ENCODE measurements at regions not wholly inside any gene's neighbourhood (a gene's known extent, or its start where the extent isn't known, plus 50 kb on each side); places are given as distances from the start of the nearest gene placed in this dataset.

DNA sequence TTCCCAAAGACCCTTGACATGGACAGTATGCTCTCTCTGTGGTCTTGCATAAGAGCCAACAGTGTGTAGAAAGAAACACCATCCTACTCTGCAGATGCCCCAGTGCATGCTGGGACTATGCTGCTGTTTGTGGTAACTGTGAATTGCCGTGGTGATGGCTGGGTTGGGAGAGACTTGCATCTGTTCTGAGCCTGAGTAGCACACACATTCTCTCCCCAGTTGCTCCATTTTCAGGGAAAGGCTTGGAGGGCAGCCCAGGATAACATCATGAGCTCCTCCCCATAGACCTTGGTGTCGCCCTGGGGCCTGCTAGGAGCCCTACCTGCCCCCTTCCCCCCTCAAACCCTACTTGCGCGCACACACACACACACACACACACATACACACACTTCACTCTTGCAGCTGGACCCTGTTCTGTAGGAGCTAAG is 120.9 kb upstream of the IPO9 start:
- BruUV-seq (replicated peaks), result no TSS peak
- no peaks in the 10 kb centered on the region for H3K27me3 ChIP-seq (ENCODE audit: insufficient read depth, low read depth)
- POLR2A ChIA-PET (ENCODE audit: unreplicated experiment), result no interaction called here
- no peaks in the 10 kb centered on the region for H3K9me3 ChIP-seq (ENCODE audit: insufficient read depth, low read depth)
- H3K4me1 ChIP-seq (replicated peaks; ENCODE audit: insufficient read depth), result peaks cover 13% of the 10 kb centered on the region
- H3K36me3 ChIP-seq (ENCODE audit: low read depth), result no peaks in the 10 kb centered on the region
- 0 out of 2 replicates have a peak, but pooled peaks cover 4% of the 10 kb centered on the region for H4K20me1 ChIP-seq (ENCODE audit: insufficient read depth)
- H2AFZ ChIP-seq, result no peak overlapping the region
- TF ChIP-seq EZH2 (IDR thresholded peaks at IDR 0.05; ENCODE audit: low read depth), result no peak
- TF ChIP-seq CTCF (conservative IDR thresholded peaks at IDR 0.05), result no peak
- no peaks in the 10 kb centered on the region for H3K9me2 ChIP-seq (ENCODE audit: insufficient read depth)
- H3K4me3 ChIP-seq, result no peak overlapping the region
- intact Hi-C loops (cut with micrococcal nuclease; ENCODE audit: unreplicated experiment), result no loop called here
- peaks cover 7% of the 10 kb centered on the region for H3F3A ChIP-seq (ENCODE audit: insufficient read depth, low read depth)
- no peaks in the 10 kb centered on the region for H3K79me2 ChIP-seq (ENCODE audit: low read depth)
- no peak overlapping the region for H3K27ac ChIP-seq
- H3K4me2 ChIP-seq, result no peak overlapping the region
- DNase-seq, result no peak
- CTCF ChIA-PET, result interaction anchor here (0.6 to 2.0 kb wide), 6 partner anchors 76 to 381 kb away, joined by 3 to 16 read pairs (median 6); no protein-coding TSS in a partner anchor

DNA sequence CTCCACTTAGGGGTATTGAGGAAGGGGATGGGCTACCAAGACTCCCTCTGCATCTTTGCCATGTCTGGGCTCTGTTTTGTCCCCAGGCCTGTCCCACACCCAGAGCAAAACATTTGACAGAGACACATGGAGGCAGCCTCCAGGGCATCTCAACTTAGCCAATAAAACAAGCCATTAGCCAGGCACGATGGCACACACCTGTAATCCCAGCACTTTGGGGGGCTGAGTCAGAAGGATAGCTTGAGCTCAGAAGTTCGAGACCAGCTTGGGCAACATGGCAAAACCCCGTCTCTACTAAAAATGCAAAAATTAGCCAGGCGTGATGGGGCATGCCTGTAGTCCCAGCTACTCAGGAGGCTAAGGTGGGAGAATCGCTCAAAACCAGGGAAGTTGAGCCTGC is 120.3 kb upstream of the IPO9 start:
- Histone ChIP-seq H2AFZ (no peak overlapping the region), H3K9me3 (ENCODE audit: insufficient read depth, low read depth) (no peaks in the 10 kb centered on the region), H3K79me2 (ENCODE audit: low read depth) (no peaks in the 10 kb centered on the region), H4K20me1 (ENCODE audit: insufficient read depth) (0 out of 2 replicates have a peak, but pooled peaks cover 4% of the 10 kb centered on the region), H3K9me2 (ENCODE audit: insufficient read depth) (no peaks in the 10 kb centered on the region), H3F3A (ENCODE audit: insufficient read depth, low read depth) (peaks cover 12% of the 10 kb centered on the region), H3K4me1 (replicated peaks; ENCODE audit: insufficient read depth) (peaks cover 18% of the 10 kb centered on the region), H3K36me3 (ENCODE audit: low read depth) (no peaks in the 10 kb centered on the region), H3K27ac (no peak overlapping the region), H3K27me3 (ENCODE audit: insufficient read depth, low read depth) (no peaks in the 10 kb centered on the region), H3K4me2 (no peak overlapping the region), H3K4me3 (no peak overlapping the region)
- intact Hi-C loops (cut with micrococcal nuclease; ENCODE audit: unreplicated experiment), result loop anchor here (1.0 kb wide), 1 partner anchor 85 kb away; no protein-coding TSS in a partner anchor
- CTCF ChIA-PET, result interaction anchor here (0.6 to 2.0 kb wide), 5 partner anchors 32 to 381 kb away, joined by 3 to 29 read pairs (median 8); no protein-coding TSS in a partner anchor
- DNase-seq, result no peak
- TF ChIP-seq EZH2 (IDR thresholded peaks at IDR 0.05; ENCODE audit: low read depth) (no peak), CTCF (conservative IDR thresholded peaks at IDR 0.05) (no peak)
- POLR2A ChIA-PET (ENCODE audit: unreplicated experiment), result no interaction called here
- no TSS peak for BruUV-seq (replicated peaks)

DNA sequence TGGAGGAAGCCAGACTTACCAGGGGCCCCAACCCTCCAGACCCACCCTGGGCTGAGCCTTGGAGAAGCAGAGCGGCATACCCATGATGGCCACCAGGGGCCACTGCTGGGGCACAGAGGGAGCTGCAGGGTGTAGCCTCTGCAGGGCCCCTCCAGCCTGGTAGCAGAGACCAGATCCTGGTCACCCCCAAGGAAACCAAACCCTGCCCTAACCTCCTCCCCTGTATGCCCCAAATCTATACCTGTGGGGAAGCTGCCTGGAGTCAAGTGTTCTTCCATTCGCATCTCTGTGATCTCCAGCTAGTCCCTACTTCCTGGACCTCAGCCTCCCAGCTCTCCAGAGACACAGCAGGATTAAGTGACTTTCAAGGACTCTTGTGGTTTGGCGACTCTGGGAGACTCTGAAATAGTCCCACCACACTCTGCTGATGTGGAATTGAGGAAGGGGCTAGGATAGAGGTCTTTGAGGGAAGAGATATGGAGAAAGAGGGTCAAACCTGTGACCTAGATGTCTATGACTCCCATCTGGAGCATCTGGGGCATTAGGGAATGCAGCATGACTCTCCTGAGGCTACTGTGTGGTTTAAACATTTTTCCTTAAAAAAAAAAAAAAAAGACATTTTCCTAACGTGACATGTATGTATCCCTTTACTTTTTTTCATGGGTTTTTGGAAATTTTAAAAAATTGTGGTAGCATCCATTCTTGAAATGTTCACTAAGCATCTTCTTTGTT is 119.2 kb upstream of the IPO9 start:
- no peaks in the 10 kb centered on the region for H3K79me2 ChIP-seq (ENCODE audit: low read depth)
- H3F3A ChIP-seq (ENCODE audit: insufficient read depth, low read depth), result peaks cover 20% of the 10 kb centered on the region
- POLR2A ChIA-PET (ENCODE audit: unreplicated experiment), result interaction anchor here (0.7 kb wide), 1 partner anchor 86 kb away, joined by 4 read pairs; no protein-coding TSS in a partner anchor
- intact Hi-C loops (cut with micrococcal nuclease; ENCODE audit: unreplicated experiment), result loop anchor here (1.0 to 10.0 kb wide), 2 partner anchors 84 to 395 kb away; no protein-coding TSS in a partner anchor
- BruUV-seq (replicated peaks), result no TSS peak
- peak in 1 of 2 experiments; percentile 71 for DNase-seq
- no peak overlapping the region for H3K4me3 ChIP-seq
- H3K9me3 ChIP-seq (ENCODE audit: insufficient read depth, low read depth), result no peaks in the 10 kb centered on the region
- H3K4me2 ChIP-seq, result no peak overlapping the region
- CTCF ChIA-PET, result interaction anchor here (0.6 to 2.0 kb wide), 8 partner anchors 32 to 179 kb away, joined by 3 to 29 read pairs (median 6); no protein-coding TSS in a partner anchor
- no peaks in the 10 kb centered on the region for H3K36me3 ChIP-seq (ENCODE audit: low read depth)
- no peaks in the 10 kb centered on the region for H4K20me1 ChIP-seq (ENCODE audit: insufficient read depth)
- H3K27me3 ChIP-seq (ENCODE audit: insufficient read depth, low read depth), result no peaks in the 10 kb centered on the region
- no peak overlapping the region for H2AFZ ChIP-seq
- peak; percentile 85 for TF ChIP-seq CTCF (conservative IDR thresholded peaks at IDR 0.05)
- TF ChIP-seq EZH2 (IDR thresholded peaks at IDR 0.05; ENCODE audit: low read depth), result no peak
- H3K27ac ChIP-seq, result no peak overlapping the region
- H3K4me1 ChIP-seq (replicated peaks; ENCODE audit: insufficient read depth), result peaks cover 27% of the 10 kb centered on the region
- no peaks in the 10 kb centered on the region for H3K9me2 ChIP-seq (ENCODE audit: insufficient read depth)
